NK-92 (cell line): ENCODE measurements at regions not wholly inside any gene's neighbourhood (a gene's known extent, or its start where the extent isn't known, plus 50 kb on each side); places are given as distances from the start of the nearest gene placed in this dataset.
"Not testable (repeated sequence)": the region's sequence is repeated elsewhere in the genome, so short reads cannot be mapped to it uniquely, and the experiment has no call there.

ENCODE experiments used
- DNase-seq: peaks from one replicate; lab custom pipeline; 2025; ENCODE audit not compliant: unreplicated experiment; lab: John Stamatoyannopoulos, UW

GRCh38 chr22:25451480-25452114 is 112.9 kb upstream of the GRK3 start:
- no peak for DNase-seq

GRCh38 chr22:25452116-25452700 is 112.3 kb upstream of the GRK3 start:
- no peak for DNase-seq

- no peak for DNase-seq
Observed at GRCh38 chr22:25453058-25453457, 111.4 kb upstream of the GRK3 start.

GRCh38 chr22:25453557-25453956 is 110.9 kb upstream of the GRK3 start:
- no peak for DNase-seq

- DNase-seq = not testable (repeated sequence)
Observed at GRCh38 chr22:25456300-25457043, 108.0 kb upstream of the GRK3 start.

- not testable (repeated sequence) for DNase-seq
Observed at GRCh38 chr22:25458631-25459030, 105.8 kb upstream of the GRK3 start.

- not testable (repeated sequence) for DNase-seq
Observed at GRCh38 chr22:25460682-25461081, 103.8 kb upstream of the GRK3 start.

- DNase-seq = no peak
Observed at GRCh38 chr22:25461301-25461700, 103.2 kb upstream of the GRK3 start.

GRCh38 chr22:25462474-25463346 is 101.8 kb upstream of the GRK3 start:
- DNase-seq = not testable (repeated sequence)

- not testable (repeated sequence) for DNase-seq
Observed at GRCh38 chr22:25463347-25463628, 101.2 kb upstream of the GRK3 start.

GRCh38 chr22:25464326-25464725 is 100.1 kb upstream of the GRK3 start:
- DNase-seq = not testable (repeated sequence)

GRCh38 chr22:25465949-25466348 is 98.5 kb upstream of the GRK3 start:
- no peak for DNase-seq

- DNase-seq = no peak
Observed at GRCh38 chr22:25472382-25472781, 92.1 kb upstream of the GRK3 start.

GRCh38 chr22:25475257-25476022 is 89.0 kb upstream of the GRK3 start:
- no peak for DNase-seq

- no peak for DNase-seq
Observed at GRCh38 chr22:25477358-25477757, 87.1 kb upstream of the GRK3 start.

GRCh38 chr22:25478111-25478510 is 86.4 kb upstream of the GRK3 start:
- no peak for DNase-seq

GRCh38 chr22:25478528-25478927 is 85.9 kb upstream of the GRK3 start:
- no peak for DNase-seq

- DNase-seq = not testable (repeated sequence)
Observed at GRCh38 chr22:25480868-25481267, 83.6 kb upstream of the GRK3 start.

- no peak for DNase-seq
Observed at GRCh38 chr22:25482091-25482760, 82.2 kb upstream of the GRK3 start.
